ENCODE measurements at regions not wholly inside any gene's neighbourhood (a gene's known extent, or its start where the extent isn't known, plus 50 kb on each side); places are given as distances from the start of the nearest gene placed in this dataset. TPM values are rescaled to one million over a fixed set of nuclear protein-coding genes. Genes with fewer than 3 reads are reported as not detected.

DNA sequence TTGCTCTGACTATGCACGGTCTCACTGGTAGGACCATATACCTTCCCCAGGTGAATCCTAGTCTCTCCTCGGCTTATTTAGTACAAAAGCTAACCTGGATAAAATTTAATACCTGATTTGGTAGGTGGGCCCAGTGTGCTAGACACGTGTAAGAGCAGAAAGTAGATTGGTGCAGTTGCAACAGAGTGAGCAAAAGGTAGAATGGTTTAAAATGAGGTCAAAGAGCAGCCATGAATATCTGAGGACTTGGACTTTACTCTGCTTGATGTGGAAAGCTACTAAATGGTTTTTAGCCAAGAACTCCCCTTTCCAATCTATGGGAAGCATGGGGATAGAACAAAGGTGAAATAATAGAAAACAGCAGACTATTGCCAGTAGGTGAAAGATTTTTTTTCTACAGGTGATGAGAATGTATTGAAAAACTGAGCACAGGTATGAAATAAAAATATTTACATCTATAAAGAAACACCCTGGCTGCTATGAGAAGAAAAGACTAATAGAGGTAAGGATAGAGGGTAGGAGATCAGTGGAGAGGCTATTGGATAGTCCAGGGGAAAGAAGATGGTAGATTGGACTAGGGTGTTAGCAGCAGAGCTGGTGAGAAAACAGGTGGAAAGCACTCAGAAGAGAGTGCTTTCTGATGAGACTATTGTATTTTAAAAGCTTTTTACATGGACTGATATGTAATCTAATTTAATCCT is 61.3 kb upstream of the BCL9 start:
- TF ChIP-seq, protein P1, sequence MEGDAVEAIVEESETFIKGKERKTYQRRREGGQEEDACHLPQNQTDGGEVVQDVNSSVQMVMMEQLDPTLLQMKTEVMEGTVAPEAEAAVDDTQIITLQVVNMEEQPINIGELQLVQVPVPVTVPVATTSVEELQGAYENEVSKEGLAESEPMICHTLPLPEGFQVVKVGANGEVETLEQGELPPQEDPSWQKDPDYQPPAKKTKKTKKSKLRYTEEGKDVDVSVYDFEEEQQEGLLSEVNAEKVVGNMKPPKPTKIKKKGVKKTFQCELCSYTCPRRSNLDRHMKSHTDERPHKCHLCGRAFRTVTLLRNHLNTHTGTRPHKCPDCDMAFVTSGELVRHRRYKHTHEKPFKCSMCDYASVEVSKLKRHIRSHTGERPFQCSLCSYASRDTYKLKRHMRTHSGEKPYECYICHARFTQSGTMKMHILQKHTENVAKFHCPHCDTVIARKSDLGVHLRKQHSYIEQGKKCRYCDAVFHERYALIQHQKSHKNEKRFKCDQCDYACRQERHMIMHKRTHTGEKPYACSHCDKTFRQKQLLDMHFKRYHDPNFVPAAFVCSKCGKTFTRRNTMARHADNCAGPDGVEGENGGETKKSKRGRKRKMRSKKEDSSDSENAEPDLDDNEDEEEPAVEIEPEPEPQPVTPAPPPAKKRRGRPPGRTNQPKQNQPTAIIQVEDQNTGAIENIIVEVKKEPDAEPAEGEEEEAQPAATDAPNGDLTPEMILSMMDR (IDR thresholded peaks at IDR 0.05), result no peak
- no peak for DNase-seq (ENCODE audit: low spot score)
- ATAC-seq (ENCODE audit: low FRiP score), result no peak

DNA sequence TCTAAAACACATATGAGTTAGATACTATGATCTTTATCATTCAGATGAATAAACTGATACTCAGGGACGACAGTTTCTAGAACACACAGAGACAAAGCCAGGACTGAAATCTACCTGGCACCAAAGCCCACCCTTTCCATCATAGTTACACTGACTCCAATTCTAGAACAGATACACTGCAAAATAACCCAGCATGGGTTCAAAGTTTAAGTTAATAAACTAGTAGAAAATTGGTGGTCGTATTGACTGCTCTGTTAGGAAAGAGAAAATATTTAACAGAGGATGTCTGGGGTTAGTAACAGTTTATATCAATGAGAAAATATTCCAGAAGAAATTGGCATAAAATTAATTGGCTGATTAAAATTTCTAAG is 60.8 kb upstream of the BCL9 start:
- DNase-seq (ENCODE audit: low spot score), result no peak
- ATAC-seq (ENCODE audit: low FRiP score), result no peak
- TF ChIP-seq, protein P1 (IDR thresholded peaks at IDR 0.05), result no peak

DNA sequence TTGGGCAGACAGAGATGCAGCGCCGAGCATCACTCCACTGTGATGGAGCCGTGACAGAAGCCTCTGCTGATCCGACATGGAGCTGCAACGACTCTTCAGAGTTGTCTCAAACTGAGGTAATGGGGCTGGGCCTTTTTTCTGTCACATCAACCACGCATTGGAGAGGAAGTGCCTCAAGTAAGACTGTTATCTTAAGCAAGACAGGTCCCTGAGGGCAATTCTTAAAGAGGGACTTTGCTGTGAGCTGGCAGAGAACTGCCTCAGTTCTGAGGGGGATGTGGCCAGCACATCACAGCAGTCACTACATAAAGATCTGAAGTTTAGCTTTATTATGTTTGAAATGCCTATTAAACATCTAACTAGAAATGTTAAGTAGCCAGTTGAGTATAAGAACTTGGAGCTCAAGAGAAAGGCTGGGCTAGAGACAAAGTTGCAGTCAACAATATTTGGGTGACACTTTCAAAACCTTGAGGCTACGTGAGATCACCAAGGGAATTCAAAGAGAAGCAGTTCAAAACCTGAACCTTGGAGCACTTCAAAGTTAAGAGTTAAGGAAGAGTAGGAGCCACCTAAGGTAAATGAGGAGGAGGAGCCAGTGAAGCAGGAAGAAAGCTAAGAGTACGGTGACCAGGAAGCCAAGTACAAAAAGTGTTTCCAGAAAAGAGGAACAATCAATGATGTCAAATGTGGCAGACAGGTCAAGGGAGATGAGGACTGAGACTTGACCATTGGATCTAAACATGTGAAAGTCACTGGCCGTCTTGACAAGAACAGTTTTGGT is 54.2 kb upstream of the BCL9 start:
- no peak for DNase-seq (ENCODE audit: low spot score)
- ATAC-seq (ENCODE audit: low FRiP score), result no peak
- TF ChIP-seq, protein P1 (IDR thresholded peaks at IDR 0.05), result no peak

DNA sequence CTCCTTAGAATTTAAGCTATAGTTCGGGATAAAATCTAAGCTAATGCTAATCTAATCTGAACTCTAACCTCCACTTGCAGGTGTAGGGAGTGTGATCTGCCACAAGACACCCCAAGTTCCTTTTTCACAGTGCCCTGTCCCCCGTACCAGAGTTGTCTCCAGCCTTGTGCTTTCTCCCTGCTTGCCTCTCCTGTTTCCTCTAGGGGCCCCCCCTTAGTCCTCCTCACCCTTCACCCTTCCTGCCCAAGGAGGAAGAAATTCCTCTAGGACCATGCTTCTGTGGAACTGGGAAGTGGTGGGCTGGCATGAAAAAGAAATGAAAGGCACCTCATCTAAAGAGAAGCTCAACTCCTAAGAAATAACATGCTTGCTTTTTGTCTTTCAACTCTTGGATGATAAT is 50.2 kb upstream of the BCL9 start:
- ATAC-seq (ENCODE audit: low FRiP score) (no peak), DNase-seq (ENCODE audit: low spot score) (no peak)

More for the DNA sequence above, 50.2 kb upstream of the BCL9 start:
- TF ChIP-seq, protein P1 (IDR thresholded peaks at IDR 0.05), result no peak

Small RNAs in the stretch of these regions (small RNA-seq; reads per million reads assigned to genes)
- not detected for gene RF00019

Data from omental fat pad (tissue), 3 donors.